Superior temporal gyrus (tissue), 1 donor: ENCODE measurements at regions not wholly inside any gene's neighbourhood (a gene's known extent, or its start where the extent isn't known, plus 50 kb on each side); places are given as distances from the start of the nearest gene placed in this dataset.

ENCODE experiments used
- DNase-seq: peaks from one replicate; pipeline ENCODE4 v3.0.0-alpha.2; 2016; ENCODE audit errors: extremely low spot score

DNA sequence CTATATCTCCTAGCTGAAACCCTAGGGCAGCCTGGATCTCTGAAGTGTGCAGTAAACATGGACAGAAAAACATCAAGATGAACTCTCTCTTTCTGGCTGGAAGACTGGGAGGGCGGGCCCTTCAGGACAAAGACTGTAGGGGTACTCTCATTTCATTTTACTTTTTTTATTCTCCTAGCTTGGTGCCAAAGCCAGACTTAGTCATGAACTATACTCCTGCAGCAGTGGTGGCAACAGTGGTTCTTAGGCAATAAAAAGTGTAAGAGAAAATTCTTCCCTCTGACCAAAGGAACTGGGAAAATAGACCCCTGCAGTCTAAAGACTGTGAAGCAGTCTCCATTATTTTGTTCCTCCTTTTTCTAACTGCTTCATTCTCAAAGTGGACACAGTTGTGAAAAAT, 213.8 kb upstream of the JUN start:
- DNase-seq: no peak

GRCh38 chr1:58999676-59000075, 215.8 kb upstream of the JUN start:
- DNase-seq: no peak

- no peak for DNase-seq
Observed at GRCh38 chr1:59004755-59005154, 220.9 kb upstream of the JUN start.

DNA sequence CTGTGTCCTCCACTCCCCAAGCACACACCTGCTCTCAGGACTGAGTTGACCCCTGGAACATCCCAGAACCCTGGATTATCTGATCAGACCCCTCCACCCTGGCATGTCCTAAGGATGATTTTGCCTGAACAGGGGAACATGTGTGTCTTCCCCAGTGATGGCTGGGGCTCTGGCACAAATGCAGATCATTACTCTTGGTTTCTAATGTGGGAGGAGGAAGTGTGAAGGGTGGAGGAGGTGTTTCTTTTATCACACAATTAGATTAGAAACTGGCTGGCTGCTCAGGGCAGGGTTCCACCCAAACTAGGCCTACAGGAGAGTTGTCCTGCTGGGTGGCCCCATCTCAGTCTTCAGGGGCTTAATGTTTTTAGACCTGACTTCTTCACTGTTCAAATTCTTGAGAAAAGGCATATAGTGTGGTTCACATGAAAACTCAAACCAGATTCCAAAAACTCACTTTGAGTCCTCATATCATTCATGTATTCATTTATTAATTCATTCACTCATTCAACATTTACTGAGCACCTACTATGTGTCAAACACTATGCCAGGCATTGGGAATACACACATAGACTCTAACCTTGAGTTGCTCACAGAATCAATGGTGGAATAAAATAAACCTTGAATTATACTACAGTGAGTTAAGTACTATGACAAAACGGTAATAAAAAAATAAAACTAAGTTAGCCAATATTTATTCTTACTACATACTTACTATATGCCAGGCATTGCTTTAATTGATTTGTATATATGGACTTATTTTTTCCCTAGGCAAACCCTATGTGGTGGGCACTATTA, 221.8 kb upstream of the JUN start:
- DNase-seq: no peak

DNA sequence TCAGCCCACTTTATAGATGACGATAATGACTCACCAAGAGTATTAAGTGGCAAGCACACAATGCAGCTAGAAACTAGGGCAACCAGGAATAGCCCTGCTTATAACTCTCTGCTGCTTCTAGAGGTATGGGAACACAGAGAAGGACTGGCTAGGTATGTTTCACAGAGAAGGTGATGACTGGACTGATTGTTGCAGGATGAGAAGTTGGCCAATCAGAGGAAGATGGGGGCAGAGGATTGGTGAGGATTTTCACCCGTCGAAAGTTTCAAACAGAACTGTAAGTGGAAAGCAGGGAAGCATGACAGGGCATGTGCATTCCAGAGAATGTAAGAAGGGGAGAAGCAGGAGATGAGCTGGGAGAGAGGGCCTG, 222.4 kb upstream of the JUN start:
- DNase-seq: no peak

GRCh38 chr1:59006932-59007331, 223.1 kb upstream of the JUN start:
- DNase-seq: no peak

- no peak for DNase-seq
Observed at GRCh38 chr1:59007429-59007819, 223.6 kb upstream of the JUN start.

- DNase-seq: no peak
Observed at GRCh38 chr1:59007820-59008598, 224.2 kb upstream of the JUN start.

- no peak for DNase-seq
Observed at GRCh38 chr1:59008599-59009347, 224.9 kb upstream of the JUN start.

DNA sequence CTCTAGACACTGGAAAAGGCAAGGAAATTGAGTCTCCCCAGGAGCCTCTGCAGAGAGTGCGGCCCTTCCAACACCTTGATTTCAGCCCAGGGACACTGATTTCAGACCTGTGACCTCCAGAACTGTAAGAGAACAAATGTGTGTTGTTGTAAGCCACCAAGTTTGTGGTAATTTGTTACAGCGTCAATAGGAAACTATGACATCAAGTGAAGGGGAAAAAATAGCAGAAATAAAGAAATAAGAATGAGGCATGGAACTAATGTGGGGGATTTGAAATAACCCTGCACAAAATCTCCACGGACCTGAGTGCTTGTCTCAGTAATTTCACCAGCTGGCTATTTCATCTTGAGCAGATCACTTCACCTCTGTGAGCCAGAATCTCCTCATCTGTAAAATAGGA, 227.8 kb upstream of the JUN start:
- no peak for DNase-seq

GRCh38 chr1:59012378-59012777, 228.5 kb upstream of the JUN start:
- DNase-seq: no peak

- no peak for DNase-seq
Observed at GRCh38 chr1:59013276-59013927, 229.6 kb upstream of the JUN start.

DNA sequence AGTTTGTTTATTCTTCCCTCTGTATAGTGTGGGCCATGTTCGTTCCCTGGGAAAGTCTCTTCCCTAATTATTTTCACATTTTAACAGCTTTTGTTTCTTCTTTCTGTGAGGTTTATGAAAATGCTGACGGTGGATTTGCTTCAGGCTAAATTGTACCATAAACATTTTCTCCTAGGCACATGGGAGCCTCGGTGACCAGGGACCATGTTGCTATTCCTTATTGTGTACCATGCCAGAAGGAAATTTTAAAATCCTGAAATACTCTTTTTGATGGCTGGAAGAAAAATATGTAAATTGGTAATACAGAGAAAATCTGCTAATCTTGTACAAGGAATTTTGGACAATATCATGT, 230.1 kb upstream of the JUN start:
- DNase-seq: no peak

DNA sequence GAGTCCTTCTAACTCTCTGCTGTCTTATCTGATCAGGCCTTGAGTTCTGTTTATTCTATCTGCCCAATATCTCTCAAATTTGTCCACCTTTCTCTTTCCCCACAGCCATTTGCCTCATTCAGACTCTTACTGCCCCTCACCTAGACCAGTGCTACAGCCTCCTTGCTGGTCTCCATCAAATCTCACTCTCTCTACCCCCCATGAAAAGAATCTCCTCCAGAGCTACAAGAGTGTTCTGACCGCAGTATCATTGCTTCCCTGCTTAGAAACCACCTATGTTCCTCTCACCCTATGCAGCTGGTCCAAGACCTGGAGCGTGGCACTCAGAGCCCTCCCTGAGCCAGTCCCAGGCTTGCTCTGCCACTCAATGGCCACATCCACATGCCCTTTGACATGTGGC, 231.0 kb upstream of the JUN start:
- DNase-seq: no peak

- DNase-seq: no peak
Observed at GRCh38 chr1:59015708-59016107, 231.9 kb upstream of the JUN start.

GRCh38 chr1:59016390-59016789, 232.5 kb upstream of the JUN start:
- no peak for DNase-seq

DNA sequence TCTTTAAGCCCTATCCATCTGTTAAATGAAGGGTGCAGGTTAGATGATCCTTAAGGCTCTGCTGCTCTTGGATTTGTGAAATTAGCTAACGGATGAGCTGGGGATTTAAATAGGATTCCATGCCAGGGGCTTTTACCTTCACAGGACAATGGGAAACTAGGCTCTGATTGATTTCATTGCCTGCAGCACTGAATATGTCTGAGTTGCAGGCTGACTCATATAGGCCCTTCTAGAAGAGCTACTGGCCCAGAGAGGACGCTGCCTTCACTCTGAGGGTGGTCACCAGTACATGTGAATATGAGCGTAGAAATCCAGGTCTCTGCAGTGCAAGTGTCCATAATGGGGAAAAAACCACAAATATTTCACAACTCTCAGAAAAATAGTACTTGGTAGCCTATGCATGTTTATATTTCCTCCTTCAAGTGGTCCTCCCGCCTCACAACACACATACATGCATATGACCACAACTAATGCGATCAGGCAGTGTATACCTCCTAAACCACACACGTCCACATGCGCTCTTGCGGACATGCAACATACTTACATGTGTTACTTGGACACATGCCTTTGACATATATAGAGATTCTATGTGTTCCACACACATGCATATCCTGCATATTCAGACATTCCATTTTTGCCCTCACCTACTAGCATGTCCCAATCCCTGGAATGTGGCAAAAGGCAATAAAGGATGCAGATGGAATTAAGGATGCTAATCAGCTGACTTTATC, 233.8 kb upstream of the JUN start:
- no peak for DNase-seq

DNA sequence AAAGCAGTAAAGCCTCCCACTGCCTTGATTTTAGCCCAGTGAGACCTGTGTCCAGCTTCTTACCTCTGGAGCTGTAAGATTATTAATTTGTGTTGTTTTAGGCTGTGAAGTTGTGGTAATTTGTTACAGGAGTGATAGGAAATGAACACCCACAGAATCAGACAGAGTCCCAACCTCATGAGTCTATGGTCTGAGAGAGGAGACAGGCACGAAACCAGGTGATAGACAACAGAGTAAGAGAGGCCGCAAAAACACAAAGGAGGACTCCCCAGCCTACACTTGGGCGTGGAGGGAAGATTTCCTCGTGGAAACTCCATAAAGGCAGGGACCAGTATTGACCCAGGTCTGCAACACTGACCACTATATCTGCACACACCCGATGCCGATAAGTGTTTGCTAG, 234.6 kb upstream of the JUN start:
- no peak for DNase-seq

- DNase-seq: no peak
Observed at GRCh38 chr1:59018860-59019259, 235.0 kb upstream of the JUN start.

DNA sequence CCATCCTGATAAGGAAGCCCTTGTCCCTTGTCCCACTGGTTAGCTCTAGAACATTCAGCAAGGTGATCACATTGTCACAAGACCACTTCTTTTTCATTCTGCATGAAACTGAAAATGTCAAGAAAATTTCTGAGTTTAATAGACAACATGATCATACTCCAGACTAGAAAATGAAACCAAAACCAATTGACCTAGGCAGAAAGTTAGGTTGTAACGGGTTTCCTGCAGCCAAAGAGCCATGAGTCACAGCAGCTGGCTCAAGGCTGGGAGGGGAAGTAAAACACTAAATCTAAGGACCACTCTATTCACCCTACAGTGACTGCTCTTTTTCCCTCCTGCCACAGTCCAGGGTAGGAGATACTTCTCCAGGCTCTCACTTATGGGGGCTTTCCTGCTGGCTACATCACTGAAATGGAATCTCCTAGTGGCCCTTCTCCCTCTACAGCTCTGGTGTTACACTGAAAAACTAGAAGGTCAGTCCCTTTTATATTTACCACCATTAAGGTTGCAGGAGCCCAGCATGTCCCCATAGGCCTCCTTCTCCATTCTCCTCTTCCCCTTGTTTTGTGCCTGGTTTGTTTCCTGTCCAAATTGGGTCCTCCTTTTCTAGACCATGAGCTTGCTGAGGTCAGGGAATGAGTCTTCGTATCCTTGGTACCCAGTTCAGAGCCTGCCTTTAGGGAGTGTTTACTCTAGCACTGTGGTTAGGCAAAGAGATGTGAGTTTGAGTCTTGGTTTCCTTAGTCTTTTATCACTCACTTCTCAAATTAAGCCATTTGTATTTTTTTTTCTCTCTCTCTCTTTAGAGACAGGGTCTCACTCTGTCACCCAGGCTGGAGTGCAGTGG, 236.5 kb upstream of the JUN start:
- DNase-seq: no peak

GRCh38 chr1:59022199-59022598, 238.4 kb upstream of the JUN start:
- no peak for DNase-seq
